ENCODE measurements at regions not wholly inside any gene's neighbourhood (a gene's known extent, or its start where the extent isn't known, plus 50 kb on each side); places are given as distances from the start of the nearest gene placed in this dataset.

DNA sequence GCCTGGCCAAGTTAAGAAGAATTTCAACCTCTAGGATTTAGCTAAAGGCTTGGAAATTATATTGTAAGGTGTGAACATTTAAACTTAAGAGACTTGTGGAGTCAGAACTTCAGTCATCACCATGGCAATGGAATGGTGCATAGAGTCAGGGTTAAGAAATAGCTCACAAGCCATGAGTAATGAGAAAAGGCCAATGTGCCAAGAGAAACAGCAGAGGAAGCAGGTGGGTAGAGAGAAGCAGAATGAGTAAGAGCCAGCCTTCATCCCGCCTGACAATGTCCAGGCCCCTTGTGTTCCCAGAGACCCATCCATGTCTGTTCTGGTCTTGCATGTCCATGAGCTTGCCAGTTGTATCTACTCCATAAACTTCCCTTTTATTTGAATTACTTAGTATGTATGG is 62.6 kb upstream of the TBX20 start:
- no peak for TF ChIP-seq CTCF (conservative IDR thresholded peaks at IDR 0.05)
- TF ChIP-seq ZFX (IDR thresholded peaks at IDR 0.05): no peak
